ENCODE measurements at regions not wholly inside any gene's neighbourhood (a gene's known extent, or its start where the extent isn't known, plus 50 kb on each side); places are given as distances from the start of the nearest gene placed in this dataset.

- Histone ChIP-seq H3K4me3 (replicated peaks in 1 of 3; ENCODE audit: insufficient read depth in 1 of 3, low read depth in 1 of 3, low read length in 3 of 3) (no peak overlapping the region), H3K9ac (replicated peaks; ENCODE audit: extremely low read depth, insufficient read depth, low read length) (no peak overlapping the region), H3K79me2 (ENCODE audit: control insufficient read depth, insufficient read depth, low read length) (no peaks in the 10 kb centered on the region), H3K36me3 (ENCODE audit: control insufficient read depth in 2 of 2, extremely low read depth in 1 of 2, insufficient read depth in 2 of 2, low read length in 2 of 2) (no peaks in the 10 kb centered on the region), H3K4me2 (ENCODE audit: insufficient read depth, low read length) (no peak overlapping the region), H4K20me1 (replicated peaks; ENCODE audit: control insufficient read depth, extremely low read depth, insufficient read depth, low read length) (no peaks in the 10 kb centered on the region), H3K9me1 (replicated peaks; ENCODE audit: control insufficient read depth, extremely low read depth, insufficient read depth, low read length) (no peaks in the 10 kb centered on the region), H3K4me1 (ENCODE audit: control insufficient read depth, extremely low read depth, insufficient read depth, low read length) (no peaks in the 10 kb centered on the region), H3K9me3 (replicated peaks; ENCODE audit: control insufficient read depth, insufficient read depth, low read length) (peaks cover 2% of the 10 kb centered on the region), H3K27ac (ENCODE audit: insufficient read depth, low read depth, low read length) (no peak overlapping the region), H3K27me3 (ENCODE audit: control insufficient read depth in 2 of 2, insufficient read depth in 2 of 2, low read length in 2 of 2) (no peaks in the 10 kb centered on the region), H2AFZ (ENCODE audit: low read depth, low read length) (no peak overlapping the region)
- POLR2A ChIA-PET = no interaction called here
- TF ChIP-seq, protein P1, sequence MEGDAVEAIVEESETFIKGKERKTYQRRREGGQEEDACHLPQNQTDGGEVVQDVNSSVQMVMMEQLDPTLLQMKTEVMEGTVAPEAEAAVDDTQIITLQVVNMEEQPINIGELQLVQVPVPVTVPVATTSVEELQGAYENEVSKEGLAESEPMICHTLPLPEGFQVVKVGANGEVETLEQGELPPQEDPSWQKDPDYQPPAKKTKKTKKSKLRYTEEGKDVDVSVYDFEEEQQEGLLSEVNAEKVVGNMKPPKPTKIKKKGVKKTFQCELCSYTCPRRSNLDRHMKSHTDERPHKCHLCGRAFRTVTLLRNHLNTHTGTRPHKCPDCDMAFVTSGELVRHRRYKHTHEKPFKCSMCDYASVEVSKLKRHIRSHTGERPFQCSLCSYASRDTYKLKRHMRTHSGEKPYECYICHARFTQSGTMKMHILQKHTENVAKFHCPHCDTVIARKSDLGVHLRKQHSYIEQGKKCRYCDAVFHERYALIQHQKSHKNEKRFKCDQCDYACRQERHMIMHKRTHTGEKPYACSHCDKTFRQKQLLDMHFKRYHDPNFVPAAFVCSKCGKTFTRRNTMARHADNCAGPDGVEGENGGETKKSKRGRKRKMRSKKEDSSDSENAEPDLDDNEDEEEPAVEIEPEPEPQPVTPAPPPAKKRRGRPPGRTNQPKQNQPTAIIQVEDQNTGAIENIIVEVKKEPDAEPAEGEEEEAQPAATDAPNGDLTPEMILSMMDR (IDR thresholded peaks at IDR 0.05; ENCODE audit: extremely low read depth in 1 of 2, insufficient read depth in 1 of 2, low read depth in 1 of 2, low read length in 2 of 2) = no peak
- TF ChIP-seq EZH2 (IDR thresholded peaks at IDR 0.05; ENCODE audit: borderline replicate concordance, low read depth, low read length, severe bottlenecking) (no peak), JUN (IDR thresholded peaks at IDR 0.05; ENCODE audit: borderline replicate concordance, insufficient read depth, insufficient read length, low read depth) (no peak), POLR2A (IDR thresholded peaks at IDR 0.05; ENCODE audit: low read depth, low read length) (no peak), FOS (IDR thresholded peaks at IDR 0.05; ENCODE audit: borderline replicate concordance, insufficient read depth, low read length) (no peak), POLR2AphosphoS5 (IDR thresholded peaks at IDR 0.05; ENCODE audit: insufficient read depth, low read depth, low read length) (no peak), MYC (IDR thresholded peaks at IDR 0.05; ENCODE audit: low read depth, low read length) (no peak), GATA2 (IDR thresholded peaks at IDR 0.05; ENCODE audit: insufficient read depth, insufficient read length, low read depth, low read length) (no peak)
- TF ChIP-seq, protein P2, sequence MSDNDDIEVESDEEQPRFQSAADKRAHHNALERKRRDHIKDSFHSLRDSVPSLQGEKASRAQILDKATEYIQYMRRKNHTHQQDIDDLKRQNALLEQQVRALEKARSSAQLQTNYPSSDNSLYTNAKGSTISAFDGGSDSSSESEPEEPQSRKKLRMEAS (IDR thresholded peaks at IDR 0.05; ENCODE audit: insufficient read depth, insufficient read length) = no peak
- dilution Hi-C loops (cut with MboI; ENCODE audit: extremely low pct_ligation_motif_present, low sequenced_read_pairs) (no loop called here), intact Hi-C loops (cut with micrococcal nuclease) (no loop called here)
- no peak for DNase-seq (ENCODE audit: low read depth, low spot score)
- BruUV-seq (replicated peaks) = no TSS peak
- no peak for FAIRE-seq
- CTCF ChIA-PET = no interaction called here
Measured at GRCh38 chr11:21928847-21929246, 264.0 kb upstream of the ANO5 start.

Measured in endothelial cell of umbilical vein (primary cell).